ENCODE measurements at regions not wholly inside any gene's neighbourhood (a gene's known extent, or its start where the extent isn't known, plus 50 kb on each side); places are given as distances from the start of the nearest gene placed in this dataset.
A peak's percentile ranks its signal among the peaks of the same experiment; 100 is the strongest.

GRCh38 chr1:244964112-244964971 lies 100.0 kb upstream of the HNRNPU start:
- no peak overlapping the region for H3K4me3 ChIP-seq (ENCODE audit: low read length)
- DNase-seq (ENCODE audit: low read depth, low spot score): peak; percentile 37

- no peak for DNase-seq (ENCODE audit: low read depth, low spot score)
- H3K4me3 ChIP-seq (ENCODE audit: low read length): no peak overlapping the region
Measured at GRCh38 chr1:244963231-244963826, 99.0 kb upstream of the HNRNPU start.

- no peak overlapping the region for H3K4me3 ChIP-seq (ENCODE audit: low read length)
- no peak for DNase-seq (ENCODE audit: low read depth, low spot score)
Measured at GRCh38 chr1:244962130-244962529, 97.8 kb upstream of the HNRNPU start.

- H3K4me3 ChIP-seq (ENCODE audit: low read length): no peak overlapping the region
- DNase-seq (ENCODE audit: low read depth, low spot score): no peak
Measured at GRCh38 chr1:244960904-244961303, 96.6 kb upstream of the HNRNPU start.

DNA sequence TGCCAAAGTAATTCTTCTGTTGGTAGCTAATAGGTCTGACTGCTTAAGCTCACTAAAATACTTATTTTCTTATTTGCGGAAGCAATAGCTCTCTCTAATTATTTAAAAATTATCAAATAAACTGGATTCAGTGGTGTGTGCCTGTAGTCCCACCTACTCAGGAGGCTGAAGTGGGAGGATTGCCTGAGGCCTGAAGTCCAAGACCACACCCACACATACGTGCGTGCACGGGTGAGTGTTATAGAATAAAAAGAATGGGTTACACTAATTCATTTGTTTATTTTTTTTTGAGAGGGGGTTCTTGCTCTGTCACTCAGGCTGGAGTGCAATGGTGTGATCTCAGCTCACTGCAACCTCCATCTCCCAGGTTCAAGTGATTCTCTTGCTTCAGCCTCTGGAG lies 94.2 kb upstream of the HNRNPU start:
- H3K4me3 ChIP-seq (ENCODE audit: low read length): no peak overlapping the region
- DNase-seq (ENCODE audit: low read depth, low spot score): no peak

DNA sequence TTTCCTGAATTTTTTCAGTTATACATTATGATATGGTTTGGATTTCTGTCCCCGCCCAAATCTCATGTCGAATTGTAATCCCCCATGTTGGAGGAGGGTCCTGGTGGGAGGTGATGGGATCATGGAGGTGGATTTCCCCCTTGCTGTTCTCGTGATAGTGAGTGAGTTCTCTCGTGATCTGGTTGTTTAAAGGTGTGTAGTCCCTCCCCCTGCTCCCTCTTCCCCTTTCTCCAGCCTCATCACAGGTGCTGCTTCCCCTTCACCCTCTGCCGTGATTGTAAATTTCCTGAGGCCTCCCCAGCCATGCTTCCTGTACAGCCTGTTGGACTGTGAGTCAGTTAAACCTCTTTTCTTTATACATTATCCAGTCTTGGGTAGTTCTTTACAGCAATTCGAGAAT lies 93.2 kb upstream of the HNRNPU start:
- DNase-seq (ENCODE audit: low read depth, low spot score): no peak
- no peak overlapping the region for H3K4me3 ChIP-seq (ENCODE audit: low read length)

DNA sequence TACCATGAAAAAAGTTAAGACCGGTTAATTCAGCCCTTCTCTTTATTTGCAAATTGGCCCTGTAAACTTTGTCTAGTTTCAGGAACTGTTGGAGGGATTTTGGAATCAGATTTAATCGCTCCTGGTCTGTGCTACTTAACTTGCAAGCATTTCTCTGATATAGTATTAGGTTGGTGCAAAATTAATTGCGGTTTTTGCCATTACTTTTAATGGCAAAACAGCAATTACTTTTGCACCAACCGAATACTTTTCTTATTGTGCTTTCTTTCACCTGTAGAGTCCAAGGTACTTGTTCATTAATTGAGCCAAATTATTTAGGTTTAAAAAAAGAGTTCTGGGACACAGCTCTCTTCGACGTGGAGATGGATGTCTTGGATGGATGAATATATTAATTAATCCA lies 92.8 kb upstream of the HNRNPU start:
- DNase-seq (ENCODE audit: low read depth, low spot score): no peak
- H3K4me3 ChIP-seq (ENCODE audit: low read length): no peak overlapping the region

DNA sequence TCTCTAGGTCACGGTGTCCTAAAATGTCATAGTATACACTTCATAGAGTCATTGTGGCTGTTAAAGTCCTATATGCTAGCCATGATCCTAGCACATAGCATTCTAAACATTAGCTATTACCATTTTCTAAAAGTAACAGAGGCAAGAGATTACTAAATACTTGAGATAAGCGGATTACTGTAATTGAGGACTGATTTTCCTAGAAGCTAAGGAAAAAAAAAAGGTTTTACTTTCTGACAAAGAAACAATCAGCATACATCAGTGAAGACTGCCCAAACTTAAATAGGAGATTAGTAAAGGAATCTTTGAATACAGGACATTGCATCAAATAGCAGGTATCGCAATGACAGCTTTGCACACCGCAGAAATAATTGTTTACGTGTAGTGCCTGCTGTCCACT lies 91.3 kb upstream of the HNRNPU start:
- no peak for DNase-seq (ENCODE audit: low read depth, low spot score)
- H3K4me3 ChIP-seq (ENCODE audit: low read length): no peak overlapping the region

GRCh38 chr1:244954359-244954758 lies 90.0 kb upstream of the HNRNPU start:
- H3K4me3 ChIP-seq (ENCODE audit: low read length): no peak overlapping the region
- no peak for DNase-seq (ENCODE audit: low read depth, low spot score)

- DNase-seq (ENCODE audit: low read depth, low spot score): no peak
- H3K4me3 ChIP-seq (ENCODE audit: low read length): no peak overlapping the region
Measured at GRCh38 chr1:244953901-244954300, 89.6 kb upstream of the HNRNPU start.

DNA sequence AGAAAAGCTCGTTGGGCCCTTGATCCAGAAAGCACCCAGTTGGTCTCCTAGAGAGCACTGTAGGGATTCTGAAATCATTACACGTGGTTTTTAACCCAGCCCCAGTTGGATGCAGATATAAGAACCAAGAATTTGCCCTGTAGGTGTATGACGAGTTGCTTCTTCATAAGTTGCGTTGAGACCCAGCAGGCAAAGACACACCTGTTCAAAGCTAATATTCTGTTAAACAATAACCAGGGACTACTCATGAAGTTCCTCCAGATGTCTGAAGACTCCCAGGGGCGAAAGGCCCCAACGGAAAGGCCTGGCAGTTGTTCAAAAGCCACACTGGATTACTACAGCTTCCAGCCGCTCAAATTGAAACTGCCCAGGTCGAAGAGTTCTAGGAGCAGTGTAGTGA lies 88.6 kb upstream of the HNRNPU start:
- no peak for DNase-seq (ENCODE audit: low read depth, low spot score)
- H3K4me3 ChIP-seq (ENCODE audit: low read length): no peak overlapping the region

DNA sequence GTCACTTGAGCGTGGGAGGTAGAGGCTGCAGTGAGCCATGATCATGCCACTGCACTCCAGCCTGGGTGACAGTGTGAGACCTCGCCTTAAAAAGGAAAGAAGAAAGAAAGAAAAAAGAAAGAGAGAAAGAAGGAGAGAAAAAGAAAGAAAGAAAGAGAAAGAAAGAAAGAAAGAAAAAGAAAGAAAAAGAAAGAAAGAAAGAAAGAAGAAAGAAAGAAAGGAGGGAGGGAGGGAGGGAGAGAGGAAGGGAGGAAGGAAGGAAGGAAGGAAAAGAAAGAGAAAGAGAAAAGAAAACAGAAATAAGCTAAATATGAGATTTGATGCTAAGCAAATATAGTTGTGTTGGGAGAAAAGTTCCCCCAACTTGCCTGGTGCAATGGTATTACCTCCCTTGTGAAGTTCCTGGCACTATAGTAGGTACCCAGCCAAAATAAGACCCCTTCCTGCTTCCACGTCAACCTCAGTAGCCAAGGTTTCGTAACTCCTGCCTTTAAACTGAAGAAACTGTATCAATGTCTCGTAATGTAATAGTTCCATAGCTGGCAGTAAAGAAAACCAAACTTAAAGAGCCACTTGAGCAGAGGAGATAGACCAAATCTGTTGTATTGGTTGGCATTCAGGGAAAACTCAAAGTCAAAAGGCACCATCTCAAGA lies 88.1 kb upstream of the HNRNPU start:
- H3K4me3 ChIP-seq (ENCODE audit: low read length): no peak overlapping the region
- DNase-seq (ENCODE audit: low read depth, low spot score): no peak

DNA sequence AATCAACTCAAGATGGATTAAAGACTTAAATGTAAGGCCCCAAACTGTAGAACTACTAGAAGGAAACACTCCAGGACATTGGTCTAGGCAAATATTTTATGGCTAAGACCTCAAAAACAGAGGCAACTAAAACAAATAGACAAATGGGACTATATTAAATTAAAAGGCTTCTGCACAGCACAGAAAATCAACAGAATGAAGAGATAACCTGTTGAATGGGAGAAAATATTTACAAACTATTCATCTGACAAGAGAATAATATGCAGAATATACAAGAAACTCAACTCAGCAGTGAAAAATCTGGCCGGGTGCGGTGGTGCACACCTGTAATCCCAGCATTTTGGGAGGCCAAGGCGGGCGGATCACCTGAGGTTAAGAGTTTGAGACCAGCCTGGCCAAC lies 84.1 kb upstream of the HNRNPU start:
- DNase-seq (ENCODE audit: low read depth, low spot score): no peak
- H3K4me3 ChIP-seq (ENCODE audit: low read length): no peak overlapping the region

- no peak for DNase-seq (ENCODE audit: low read depth, low spot score)
- H3K4me3 ChIP-seq (ENCODE audit: low read length): no peak overlapping the region
Measured at GRCh38 chr1:244945109-244945671, 80.8 kb upstream of the HNRNPU start.

- no peak overlapping the region for H3K4me3 ChIP-seq (ENCODE audit: low read length)
Measured at GRCh38 chr1:244941121-244941520, 76.8 kb upstream of the HNRNPU start.

GRCh38 chr1:244937099-244937498 lies 72.8 kb upstream of the HNRNPU start:
- H3K4me3 ChIP-seq (ENCODE audit: low read length): no peak overlapping the region
- DNase-seq (ENCODE audit: low read depth, low spot score): no peak

More at GRCh38 chr1:244941121-244941520, 76.8 kb upstream of the HNRNPU start:
- no peak for DNase-seq (ENCODE audit: low read depth, low spot score)

GRCh38 chr1:244920911-244921761 lies 56.8 kb upstream of the HNRNPU start:
- H3K4me3 ChIP-seq (ENCODE audit: low read length): no peak overlapping the region
- DNase-seq (ENCODE audit: low read depth, low spot score): no peak

DNA sequence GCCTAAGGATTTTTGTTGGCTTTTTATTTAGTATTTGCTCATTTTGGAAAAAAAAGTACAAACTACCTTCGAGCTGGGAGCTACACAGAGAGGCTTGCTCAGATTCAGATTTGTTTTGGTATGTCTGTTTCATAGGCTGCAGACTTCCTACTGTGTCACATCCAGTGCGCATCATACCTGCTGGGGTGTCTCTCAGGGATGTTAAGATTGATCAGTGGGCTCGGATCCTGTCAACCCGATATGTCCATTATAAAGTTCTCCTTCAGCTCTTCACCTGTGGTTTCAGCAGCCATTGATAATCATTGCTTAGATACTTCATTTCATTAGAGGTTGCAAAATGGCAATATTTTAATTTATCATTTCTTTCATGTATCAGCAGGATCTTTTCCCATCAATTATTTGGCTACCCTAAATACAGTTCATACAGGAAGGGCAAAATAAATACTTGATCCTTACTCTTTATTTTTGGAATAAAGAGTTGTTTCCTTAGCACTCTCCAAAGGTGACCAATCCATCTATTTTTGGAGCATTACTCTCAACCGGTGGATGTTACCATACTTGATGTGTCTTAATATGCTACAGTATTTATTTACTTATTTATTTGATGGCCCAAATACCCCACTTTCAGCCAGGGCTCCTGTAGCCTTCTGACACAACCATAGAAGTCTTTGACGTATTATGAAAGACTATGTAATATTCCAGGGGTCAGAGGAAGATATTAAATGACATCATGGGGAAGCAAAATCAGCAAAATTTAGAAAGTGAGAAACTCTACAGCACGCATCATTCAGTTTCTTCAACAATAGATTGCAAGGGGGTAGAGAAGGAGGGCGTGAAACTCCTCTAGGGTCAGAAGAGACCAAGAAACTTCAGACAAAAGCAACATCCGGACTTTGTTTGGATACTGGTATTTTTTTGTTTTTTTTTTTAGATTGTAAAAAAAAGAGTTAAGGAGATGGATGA lies 55.3 kb upstream of the HNRNPU start:
- H3K4me3 ChIP-seq (ENCODE audit: low read length): no peak overlapping the region
- no peak for DNase-seq (ENCODE audit: low read depth, low spot score)
